ENCODE measurements at regions not wholly inside any gene's neighbourhood (a gene's known extent, or its start where the extent isn't known, plus 50 kb on each side); places are given as distances from the start of the nearest gene placed in this dataset.

DNA sequence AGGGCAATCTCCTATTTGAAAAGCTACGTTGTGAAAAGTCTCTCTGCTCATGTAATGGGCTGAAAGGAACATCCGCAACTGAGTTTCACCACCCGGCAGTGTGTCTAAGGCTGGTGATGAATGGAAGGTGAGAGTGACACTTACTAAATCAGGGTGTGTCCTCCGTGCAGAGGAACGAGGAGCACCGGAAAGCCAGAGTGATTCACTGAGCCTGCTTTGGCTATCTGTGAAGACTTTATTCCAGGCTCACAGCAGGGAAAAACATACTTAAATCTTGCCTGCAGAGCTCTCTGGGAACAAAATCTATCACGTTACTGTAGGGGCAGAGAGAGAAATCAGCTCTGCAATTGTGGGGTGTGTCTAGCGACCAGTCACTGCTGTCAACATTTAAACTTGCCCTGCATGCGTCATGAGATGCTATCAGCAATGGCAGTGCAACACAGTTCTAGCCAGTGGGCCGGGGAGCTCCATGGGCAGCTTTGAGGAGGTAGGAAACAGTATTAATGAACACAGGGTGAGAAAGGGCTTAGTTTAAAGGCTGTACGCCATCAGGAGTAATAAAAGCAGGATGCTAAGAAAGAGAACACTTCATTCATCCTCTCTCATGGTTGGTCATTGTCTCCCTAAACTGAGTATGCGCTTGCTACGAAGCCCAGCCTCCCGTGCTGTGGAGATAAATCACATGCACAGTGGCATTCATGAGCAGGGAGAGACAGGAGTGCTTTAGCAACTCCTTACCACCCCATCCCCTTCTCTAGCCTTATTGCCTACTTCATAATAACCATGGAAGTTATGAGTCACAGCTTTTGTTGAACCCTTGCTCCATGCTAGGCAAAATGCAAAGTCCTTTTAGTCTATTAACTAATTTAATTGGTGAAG lies 542.7 kb upstream of the ADAMTS9 start:
- no peak for DNase-seq

- DNase-seq: no peak
Measured at GRCh38 chr3:65226287-65226686, 538.5 kb upstream of the ADAMTS9 start.

DNA sequence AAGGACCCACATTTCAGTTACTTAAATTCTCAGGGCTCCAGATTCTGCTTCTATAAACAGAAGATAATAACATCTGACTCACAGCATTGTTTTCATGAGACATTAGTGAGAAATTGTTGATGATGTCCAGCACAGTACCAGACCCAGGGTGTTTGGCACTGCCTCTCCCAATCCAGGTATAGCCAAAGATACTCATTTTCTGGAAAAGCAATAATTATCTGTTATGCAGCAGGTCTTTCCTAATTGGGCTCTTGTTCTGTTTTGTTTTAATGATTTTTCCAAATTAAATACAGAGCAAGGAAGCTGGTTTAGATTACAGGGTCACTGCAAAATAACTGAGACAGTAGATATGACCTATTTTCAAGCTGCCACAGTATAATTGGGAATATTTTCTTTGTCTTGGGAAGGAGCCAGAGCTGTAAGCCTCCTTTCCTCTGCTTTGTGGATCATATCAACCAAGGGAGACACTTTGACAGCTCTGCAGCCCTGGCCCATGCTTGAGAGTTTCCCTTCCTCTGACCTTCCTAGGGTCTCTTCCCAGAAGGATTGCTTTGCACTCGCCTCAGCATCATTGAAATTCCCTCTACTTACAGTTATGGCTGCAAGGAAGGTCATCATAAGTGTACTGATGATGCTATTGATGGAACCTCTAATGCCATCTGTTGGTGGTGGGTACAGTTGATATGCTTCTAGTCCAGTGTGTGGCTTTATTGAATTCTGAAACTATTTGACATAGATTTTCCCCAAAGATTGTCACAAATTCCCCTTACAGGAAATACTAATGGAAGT lies 522.4 kb upstream of the ADAMTS9 start:
- DNase-seq: no peak

DNA sequence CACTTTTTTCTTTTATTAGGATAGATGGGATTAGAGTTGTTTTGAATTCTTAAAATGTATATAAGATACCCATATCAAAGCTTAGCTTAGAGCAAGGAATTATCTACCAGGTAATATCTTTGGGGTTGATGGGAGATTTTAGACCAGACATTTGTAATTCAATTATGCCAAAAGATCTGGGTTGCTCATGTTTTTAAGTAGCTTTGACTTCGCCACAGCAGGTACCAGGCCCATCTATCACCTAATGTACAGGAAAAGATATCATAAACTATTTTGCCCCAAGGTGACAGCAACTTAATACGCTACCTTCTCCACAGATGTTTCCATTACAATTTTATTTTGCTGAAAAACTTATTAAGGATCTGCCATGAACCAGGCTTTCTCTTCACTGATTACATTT lies 514.6 kb upstream of the ADAMTS9 start:
- DNase-seq: no peak

DNA sequence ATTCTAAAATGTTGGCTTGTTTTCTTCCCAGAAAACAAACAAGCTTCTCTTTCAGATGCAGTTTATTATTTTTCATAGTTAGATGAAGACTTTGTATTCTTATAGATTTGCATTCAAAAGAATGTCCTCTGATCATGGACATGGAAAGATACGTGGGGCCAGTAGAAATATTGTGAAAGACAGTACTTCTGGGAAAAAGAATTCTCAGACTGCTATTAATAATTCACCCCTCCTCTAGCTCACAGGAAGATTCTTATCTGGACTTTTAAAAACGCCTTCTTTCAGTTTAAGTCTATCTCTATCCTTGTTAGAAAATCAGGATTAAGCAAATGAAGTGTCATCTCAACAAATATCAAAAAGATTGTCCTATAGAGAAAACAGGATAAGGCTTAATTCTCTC lies 514.1 kb upstream of the ADAMTS9 start:
- DNase-seq: no peak

GRCh38 chr3:65200310-65200970 lies 512.6 kb upstream of the ADAMTS9 start:
- peak; percentile 72 for DNase-seq

GRCh38 chr3:65196663-65197062 lies 508.9 kb upstream of the ADAMTS9 start:
- no peak for DNase-seq

DNA sequence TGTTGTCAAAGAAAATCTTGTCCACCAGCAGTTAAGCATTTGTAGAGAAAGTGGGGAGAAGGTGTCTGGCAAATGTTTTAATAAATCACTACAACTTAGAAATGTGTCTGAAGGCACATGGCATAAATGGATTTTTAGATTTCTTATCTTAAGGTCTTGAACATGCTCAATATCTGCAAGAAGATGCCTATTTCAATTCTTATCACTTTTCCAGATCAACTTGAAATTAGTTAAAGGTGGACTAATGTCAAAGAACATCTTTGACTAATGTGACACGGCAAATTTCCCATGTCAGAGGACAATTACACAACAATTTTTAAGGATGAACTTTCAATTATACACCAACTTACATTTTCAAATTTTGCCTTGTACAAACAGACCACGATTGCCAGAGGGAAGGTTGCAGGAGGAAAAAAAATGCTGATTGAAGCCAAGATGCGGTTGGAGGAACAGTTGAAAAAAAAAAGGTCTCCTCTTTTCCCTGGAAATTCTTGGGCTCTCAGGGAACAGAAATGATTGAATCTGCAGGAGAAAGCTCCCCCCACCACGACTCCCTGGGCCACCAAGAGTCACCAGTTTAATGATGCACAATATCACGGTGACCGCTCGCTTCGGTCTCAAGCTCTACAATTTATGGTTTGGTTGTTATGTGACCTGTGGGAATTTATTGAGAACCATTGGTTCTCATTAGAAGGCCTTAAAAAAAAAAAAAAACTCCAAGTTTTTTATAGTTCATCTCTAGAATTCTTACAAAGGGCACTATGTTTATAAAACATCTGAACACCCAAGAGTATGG lies 507.6 kb upstream of the ADAMTS9 start:
- no peak for DNase-seq

DNA sequence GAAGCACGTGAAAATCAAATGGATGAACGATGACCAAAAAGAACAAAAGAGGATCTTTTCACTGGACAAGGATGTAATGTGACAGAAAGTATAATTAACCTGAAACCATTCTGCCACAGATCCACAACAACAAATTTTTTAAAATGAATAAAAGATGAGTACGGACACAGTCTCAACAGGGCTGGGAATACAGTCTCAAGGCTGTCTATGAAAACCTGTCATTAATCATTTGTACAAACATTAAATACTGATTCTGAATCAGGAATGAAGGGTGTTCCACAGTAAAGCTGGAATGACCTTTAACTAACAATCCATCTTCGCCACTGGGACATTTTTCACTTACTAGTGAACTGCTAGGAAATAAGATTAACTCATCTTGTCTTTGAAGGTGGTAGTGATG lies 506.9 kb upstream of the ADAMTS9 start:
- DNase-seq: no peak

DNA sequence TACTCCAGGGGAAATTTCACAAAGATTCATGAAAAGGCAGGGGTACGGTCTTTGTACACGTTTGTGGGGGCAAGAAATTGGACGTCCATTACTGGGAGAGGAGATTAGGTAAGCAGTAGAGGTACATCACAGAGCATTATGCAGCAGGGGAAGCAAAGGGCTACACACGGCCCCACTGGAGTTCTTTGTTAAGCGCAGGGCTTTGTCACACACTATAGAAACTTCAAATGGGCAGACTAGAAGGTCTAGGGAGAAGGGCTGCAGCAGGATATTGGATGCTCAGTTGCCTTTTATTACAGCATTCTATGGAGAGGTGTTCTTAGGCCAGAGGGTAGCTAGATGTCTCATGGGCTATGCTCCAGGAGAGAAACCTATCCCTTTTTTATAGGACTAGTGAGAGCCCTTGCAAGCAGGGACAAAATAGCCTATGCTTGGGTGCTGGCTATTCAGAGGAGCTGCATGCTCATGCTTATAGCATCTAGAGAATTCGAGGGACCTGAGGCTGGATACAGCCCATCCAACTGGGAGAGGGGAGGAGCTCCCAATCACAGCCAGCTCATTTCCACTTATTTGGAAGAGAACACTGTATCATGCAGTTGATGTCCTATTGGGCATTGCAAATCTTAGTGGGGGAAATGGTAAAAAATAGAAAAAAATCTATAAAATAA lies 506.4 kb upstream of the ADAMTS9 start:
- DNase-seq: no peak

- DNase-seq: no peak
Measured at GRCh38 chr3:65193531-65193930, 505.7 kb upstream of the ADAMTS9 start.

GRCh38 chr3:65190111-65190510 lies 502.3 kb upstream of the ADAMTS9 start:
- no peak for DNase-seq

- DNase-seq: no peak
Measured at GRCh38 chr3:65186268-65186667, 498.5 kb upstream of the ADAMTS9 start.

DNA sequence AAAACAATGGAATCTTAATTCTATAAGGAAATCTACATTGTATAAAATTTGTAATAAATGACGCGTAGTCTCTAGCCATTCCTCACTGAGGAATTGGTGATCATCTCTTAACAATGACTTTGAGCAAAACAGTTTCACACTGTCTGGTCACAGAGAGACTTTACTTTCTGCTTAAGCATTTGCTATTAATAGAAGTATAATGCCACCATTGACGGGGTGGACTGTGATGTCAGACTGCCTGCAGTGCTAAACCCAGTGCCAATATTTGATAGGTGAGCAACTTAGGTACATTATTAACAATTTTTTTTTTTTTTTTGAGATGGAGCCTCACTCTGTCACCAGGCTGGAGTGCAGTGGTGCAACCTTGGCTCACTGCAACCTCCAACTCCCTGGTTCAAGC lies 494.9 kb upstream of the ADAMTS9 start:
- no peak for DNase-seq

DNA sequence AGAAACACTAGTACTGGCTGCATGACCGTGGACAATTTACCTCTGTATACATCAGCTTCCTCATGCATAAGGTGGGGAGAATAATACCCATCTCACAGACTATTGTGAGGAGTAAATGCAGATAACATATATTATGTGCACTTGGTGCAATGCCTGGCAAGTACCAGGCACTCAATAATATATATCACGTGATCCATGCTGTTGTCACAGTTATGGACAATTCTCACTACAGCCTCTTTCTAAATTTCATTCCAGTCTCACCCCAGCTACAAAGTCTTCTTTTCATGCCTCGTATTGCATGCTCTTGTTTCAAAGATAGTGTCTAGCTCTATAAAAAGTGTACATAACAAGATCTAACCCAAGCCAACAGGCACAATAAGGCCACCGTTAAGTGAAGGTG lies 494.3 kb upstream of the ADAMTS9 start:
- DNase-seq: no peak

DNA sequence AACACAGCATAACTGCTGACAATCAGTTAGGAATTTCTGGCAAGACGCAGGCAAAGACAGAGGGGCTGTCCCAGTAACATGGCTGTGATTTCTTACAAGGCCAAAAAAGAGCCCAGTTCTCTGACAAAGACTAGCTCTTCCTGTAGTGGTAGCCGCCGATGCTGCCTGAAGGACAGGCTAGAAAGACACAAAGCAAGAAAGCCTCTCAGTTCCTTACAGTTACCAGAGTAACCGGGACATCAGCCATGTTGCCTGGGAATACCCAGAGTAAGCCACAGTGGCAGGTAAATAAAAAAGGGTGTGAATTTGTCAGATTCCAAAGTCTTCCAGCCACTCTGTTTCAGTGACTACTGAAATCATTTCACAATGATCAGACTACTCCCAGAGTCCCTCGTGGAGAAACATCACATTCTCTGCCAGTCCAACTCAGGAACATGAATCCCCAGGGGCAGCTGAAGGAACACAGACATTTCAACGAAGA lies 493.6 kb upstream of the ADAMTS9 start:
- no peak for DNase-seq

GRCh38 chr3:65178703-65179102 lies 490.9 kb upstream of the ADAMTS9 start:
- no peak for DNase-seq

DNA sequence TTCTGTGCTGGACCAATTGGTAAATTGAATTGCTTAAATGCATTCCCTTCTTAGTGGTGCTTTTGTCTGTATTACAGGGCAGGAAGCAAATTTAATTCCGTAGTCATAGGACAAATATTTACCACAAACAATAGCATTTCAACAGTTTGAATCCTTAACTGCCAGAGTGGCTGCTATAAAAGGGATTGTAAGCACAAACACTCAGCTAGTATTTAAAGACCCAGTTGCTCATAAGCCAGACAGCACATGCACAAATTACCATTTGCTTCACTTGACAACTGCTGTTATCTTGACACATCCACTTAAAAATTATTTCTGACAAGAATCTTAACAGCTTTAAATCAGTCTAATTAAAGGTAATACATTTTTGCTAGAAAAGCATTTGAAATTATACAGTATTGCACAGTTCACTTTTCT lies 490.2 kb upstream of the ADAMTS9 start:
- no peak for DNase-seq

- no peak for DNase-seq
Measured at GRCh38 chr3:65174713-65175112, 486.9 kb upstream of the ADAMTS9 start.

DNA sequence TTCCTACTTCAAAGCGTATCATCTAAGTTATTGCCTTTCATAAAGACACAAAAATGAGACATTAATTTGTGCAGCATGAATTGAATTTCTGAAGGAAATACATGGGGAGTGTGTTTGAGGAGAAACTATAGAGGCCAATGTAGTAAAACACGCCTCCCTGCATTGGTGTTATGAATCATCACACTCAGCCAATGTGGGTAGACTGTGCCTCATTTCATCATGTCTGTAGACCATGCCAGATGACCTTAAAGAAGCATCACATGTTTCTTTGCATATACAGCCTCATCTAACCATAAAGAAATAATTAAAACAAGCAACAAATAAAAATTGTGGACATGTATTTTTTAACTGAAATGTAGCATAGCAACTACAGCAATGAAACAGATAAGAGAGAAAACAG lies 486.0 kb upstream of the ADAMTS9 start:
- DNase-seq: no peak

DNA sequence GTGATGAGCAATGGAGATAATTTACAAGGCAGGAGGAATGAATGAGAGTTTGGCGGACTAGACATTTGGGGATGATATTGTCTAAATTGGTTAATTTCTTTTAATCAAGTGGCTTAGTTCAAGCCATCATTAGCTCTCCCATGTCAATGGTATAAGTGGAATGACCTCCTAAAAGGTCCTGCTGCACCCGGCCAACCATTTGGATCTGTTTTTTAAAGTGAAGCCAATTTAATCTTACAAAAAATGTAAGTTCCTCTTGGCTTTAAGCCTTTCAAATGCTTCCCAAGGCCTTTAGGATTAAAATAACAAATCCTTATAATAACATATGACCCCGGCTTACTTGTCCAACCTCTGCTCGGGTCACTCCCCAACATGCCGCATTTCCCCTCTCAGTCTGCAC lies 484.4 kb upstream of the ADAMTS9 start:
- DNase-seq: no peak

All from retina (tissue), 1 donor.